SU-DHL-6 (cell line): ENCODE measurements at regions not wholly inside any gene's neighbourhood (a gene's known extent, or its start where the extent isn't known, plus 50 kb on each side); places are given as distances from the start of the nearest gene placed in this dataset.

ENCODE experiments used
- H2AFZ ChIP-seq: fragments of 200-600 bp; sonication (generic); 2 replicates; pipeline ENCODE4 v1.6.1; 2014; ENCODE audit warnings: low read depth, mild to moderate bottlenecking, moderate library complexity, mixed read lengths, antibody characterized with exemption, low read length; ENCODE audit not compliant: severe bottlenecking
- H3F3A ChIP-seq: fragments of 200-600 bp; shearing (Covaris generic); 2 replicates; pipeline ENCODE4 v1.6.0; 2016; ENCODE audit warnings: antibody characterized with exemption, mild to moderate bottlenecking; ENCODE audit not compliant: insufficient read depth
- H3K27ac ChIP-seq: fragments of 200-600 bp; sonication (generic); 2 replicates; pipeline ENCODE4 v1.5.1; 2016; ENCODE audit warnings: low read depth, mild to moderate bottlenecking, low read length, moderate library complexity, mixed read lengths
- H3K27me3 ChIP-seq: fragments of 200-600 bp; sonication (generic), shearing (Covaris generic); 2 replicates; pipeline ENCODE4 v1.6.0; 2014; ENCODE audit warnings: mild to moderate bottlenecking, low read length
- H3K36me3 ChIP-seq: fragments of 200-600 bp; sonication (generic); 2 replicates; pipeline ENCODE4 v1.6.1; 2014; ENCODE audit warnings: mild to moderate bottlenecking, low read length, mixed read lengths
- H3K4me2 ChIP-seq: fragments of 300-600, 200-600 bp; shearing (Covaris generic), sonication (generic); 2 replicates; pipeline ENCODE4 v1.6.0; 2014; ENCODE audit warnings: low read length, low read depth, mild to moderate bottlenecking; ENCODE audit not compliant: poor library complexity, severe bottlenecking
- H3K4me3 ChIP-seq: fragments of 200-600 bp; sonication (generic); 2 replicates; pipeline ENCODE4 v1.5.1; 2014; ENCODE audit warnings: antibody characterized with exemption, low read length, mild to moderate bottlenecking, mixed read lengths; ENCODE audit not compliant: insufficient read depth, poor library complexity, severe bottlenecking
- H3K79me2 ChIP-seq: fragments of 200-600 bp; sonication (generic); 2 replicates; pipeline ENCODE4 v1.6.1; 2014; ENCODE audit warnings: mild to moderate bottlenecking, low read length, moderate library complexity; ENCODE audit not compliant: insufficient read depth
- H3K9ac ChIP-seq: fragments of 200-600 bp; sonication (generic); 2 replicates; pipeline ENCODE4 v1.7.0; 2014; ENCODE audit warnings: mild to moderate bottlenecking, low read length
- H3K9me2 ChIP-seq: fragments of 200-600 bp; sonication (generic); replicated peaks from 2 replicates; pipeline ENCODE4 v1.6.1; 2014; ENCODE audit warnings: low read length; ENCODE audit not compliant: insufficient read depth
- H3K9me3 ChIP-seq: fragments of 200-600 bp; sonication (generic); 2 replicates; pipeline ENCODE4 v1.6.1; 2014; ENCODE audit warnings: low read length, mixed read lengths; ENCODE audit not compliant: insufficient read depth
- H4K20me1 ChIP-seq: fragments of 200-600 bp; sonication (generic); 2 replicates; pipeline ENCODE4 v1.6.1; 2014; ENCODE audit warnings: low read depth, mild to moderate bottlenecking, antibody characterized with exemption, low read length, moderate library complexity, mixed read lengths
- EZH2phosphoT487 ChIP-seq: fragments of 200-600 bp; sonication (generic), shearing (Covaris generic); conservative IDR thresholded peaks from 2 replicates; pipeline ENCODE4 v1.6.1; 2018; ENCODE audit warnings: mild to moderate bottlenecking, antibody characterized with exemption, low read length, moderate library complexity, mixed read lengths
- TF ChIP-seq, protein P1 (sequence below): fragments of 200-600 bp; sonication (generic); IDR thresholded peaks from one replicate; pipeline ENCODE4 v1.5.1; 2017; ENCODE audit warnings: antibody characterized with exemption, mild to moderate bottlenecking, low read length, moderate library complexity; ENCODE audit not compliant: insufficient read depth, poor library complexity, severe bottlenecking

DNA sequence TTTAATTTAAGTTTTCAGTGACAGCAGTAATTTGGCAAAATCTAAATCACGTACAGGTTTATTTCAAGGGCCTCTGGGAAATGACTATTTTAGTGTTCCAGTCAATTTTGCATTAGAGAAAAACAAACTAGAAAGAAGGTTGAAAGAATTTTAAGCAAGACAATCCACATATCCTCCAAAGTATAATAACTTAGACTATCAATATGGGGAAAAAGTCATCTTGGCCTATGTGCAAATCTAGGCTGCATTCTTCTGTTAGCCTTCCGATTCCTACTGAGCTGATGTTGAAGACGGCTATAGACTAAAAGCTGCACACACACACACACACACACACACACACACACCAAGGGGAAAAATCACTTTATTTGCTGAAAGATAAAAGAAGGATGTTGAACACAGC lies 81.3 kb downstream of the SLITRK6 start:
- Histone ChIP-seq H3K36me3 (no peaks in the 10 kb centered on the region), H3K79me2 (no peaks in the 10 kb centered on the region), H3K4me3 (no peak overlapping the region), H3K4me2 (no peak overlapping the region), H3F3A (no peaks in the 10 kb centered on the region), H3K27me3 (no peaks in the 10 kb centered on the region), H3K9ac (no peak overlapping the region), H3K27ac (no peak overlapping the region), H4K20me1 (no peaks in the 10 kb centered on the region), H2AFZ (no peak overlapping the region), H3K9me2 (no peaks in the 10 kb centered on the region), H3K9me3 (no peaks in the 10 kb centered on the region)
- TF ChIP-seq EZH2phosphoT487: no peak
- TF ChIP-seq, protein P1, sequence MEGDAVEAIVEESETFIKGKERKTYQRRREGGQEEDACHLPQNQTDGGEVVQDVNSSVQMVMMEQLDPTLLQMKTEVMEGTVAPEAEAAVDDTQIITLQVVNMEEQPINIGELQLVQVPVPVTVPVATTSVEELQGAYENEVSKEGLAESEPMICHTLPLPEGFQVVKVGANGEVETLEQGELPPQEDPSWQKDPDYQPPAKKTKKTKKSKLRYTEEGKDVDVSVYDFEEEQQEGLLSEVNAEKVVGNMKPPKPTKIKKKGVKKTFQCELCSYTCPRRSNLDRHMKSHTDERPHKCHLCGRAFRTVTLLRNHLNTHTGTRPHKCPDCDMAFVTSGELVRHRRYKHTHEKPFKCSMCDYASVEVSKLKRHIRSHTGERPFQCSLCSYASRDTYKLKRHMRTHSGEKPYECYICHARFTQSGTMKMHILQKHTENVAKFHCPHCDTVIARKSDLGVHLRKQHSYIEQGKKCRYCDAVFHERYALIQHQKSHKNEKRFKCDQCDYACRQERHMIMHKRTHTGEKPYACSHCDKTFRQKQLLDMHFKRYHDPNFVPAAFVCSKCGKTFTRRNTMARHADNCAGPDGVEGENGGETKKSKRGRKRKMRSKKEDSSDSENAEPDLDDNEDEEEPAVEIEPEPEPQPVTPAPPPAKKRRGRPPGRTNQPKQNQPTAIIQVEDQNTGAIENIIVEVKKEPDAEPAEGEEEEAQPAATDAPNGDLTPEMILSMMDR: no peak

DNA sequence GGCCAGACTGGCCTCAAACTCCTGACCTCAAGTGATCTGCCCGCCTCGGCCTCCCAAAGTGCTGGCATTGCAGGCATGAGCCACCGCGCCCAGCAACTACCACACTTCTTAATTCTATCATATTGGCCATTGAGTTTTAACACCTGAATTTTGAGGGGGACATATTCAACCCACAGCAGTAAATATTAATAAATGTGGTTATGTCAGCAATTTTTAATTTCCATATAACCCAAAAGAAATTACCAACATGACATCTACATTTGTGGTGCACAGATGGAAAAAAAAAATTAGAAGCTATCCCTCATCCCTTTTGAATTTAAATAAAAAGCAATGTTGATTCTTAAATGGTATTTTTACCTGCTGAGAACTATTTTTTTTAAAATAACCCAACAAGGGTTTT lies 88.7 kb downstream of the SLITRK6 start:
- H3K9me3 ChIP-seq: no peaks in the 10 kb centered on the region
- TF ChIP-seq, protein P1: no peak
- TF ChIP-seq EZH2phosphoT487: no peak
- no peak overlapping the region for H3K9ac ChIP-seq
- no peak overlapping the region for H2AFZ ChIP-seq
- no peak overlapping the region for H3K27ac ChIP-seq
- no peak overlapping the region for H3K4me2 ChIP-seq
- H3K27me3 ChIP-seq: no peaks in the 10 kb centered on the region
- no peak overlapping the region for H3K4me3 ChIP-seq
- H3K9me2 ChIP-seq: no peaks in the 10 kb centered on the region
- no peaks in the 10 kb centered on the region for H3F3A ChIP-seq
- no peaks in the 10 kb centered on the region for H4K20me1 ChIP-seq
- H3K36me3 ChIP-seq: no peaks in the 10 kb centered on the region
- no peaks in the 10 kb centered on the region for H3K79me2 ChIP-seq

DNA sequence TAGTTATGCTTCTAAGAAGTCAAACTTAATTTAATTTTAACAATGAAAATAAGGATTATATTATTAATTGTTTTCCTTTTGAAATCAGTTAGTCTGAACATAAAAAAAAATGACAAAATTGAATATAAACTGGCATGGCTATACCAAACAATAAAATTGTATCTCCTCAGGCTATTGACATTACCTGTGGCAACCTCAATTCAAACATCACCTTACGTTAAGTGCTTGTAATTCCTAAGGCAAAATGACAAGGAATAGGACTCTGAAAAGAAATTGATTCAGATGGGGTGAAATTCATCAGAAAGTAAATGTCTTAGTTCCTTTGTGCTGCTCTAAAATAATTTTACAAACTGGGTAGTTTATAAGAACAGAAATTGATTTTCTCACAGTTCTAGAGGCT lies 89.5 kb downstream of the SLITRK6 start:
- no peaks in the 10 kb centered on the region for H4K20me1 ChIP-seq
- H3K79me2 ChIP-seq: no peaks in the 10 kb centered on the region
- no peaks in the 10 kb centered on the region for H3F3A ChIP-seq
- H3K27me3 ChIP-seq: no peaks in the 10 kb centered on the region
- H3K36me3 ChIP-seq: no peaks in the 10 kb centered on the region
- H3K27ac ChIP-seq: no peak overlapping the region
- no peak overlapping the region for H2AFZ ChIP-seq
- no peak overlapping the region for H3K4me2 ChIP-seq
- no peak for TF ChIP-seq EZH2phosphoT487
- TF ChIP-seq, protein P1: no peak
- H3K9ac ChIP-seq: no peak overlapping the region
- H3K4me3 ChIP-seq: no peak overlapping the region
- no peaks in the 10 kb centered on the region for H3K9me2 ChIP-seq
- H3K9me3 ChIP-seq: no peaks in the 10 kb centered on the region

DNA sequence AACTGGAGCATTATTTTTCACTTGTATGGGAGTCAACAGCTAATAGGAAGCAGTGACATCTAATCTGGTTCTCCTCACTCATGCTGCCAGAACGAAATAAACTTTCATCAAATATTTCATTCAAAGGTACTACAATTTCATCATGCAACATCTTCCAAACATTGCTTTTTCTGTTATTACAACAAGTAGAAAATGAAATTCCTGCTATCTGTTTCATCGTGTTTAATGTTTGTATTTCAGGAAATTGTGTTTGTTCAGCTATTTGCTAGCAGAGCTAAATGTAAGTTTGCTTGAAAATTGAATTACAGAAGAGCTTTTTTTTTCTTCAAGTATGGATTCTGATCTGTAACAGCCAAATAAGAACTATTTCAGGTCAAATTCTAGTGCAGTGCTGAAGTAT lies 90.1 kb downstream of the SLITRK6 start:
- TF ChIP-seq, protein P1: no peak
- TF ChIP-seq EZH2phosphoT487: no peak
- no peak overlapping the region for H2AFZ ChIP-seq
- no peak overlapping the region for H3K4me2 ChIP-seq

More for the DNA sequence above, 90.1 kb downstream of the SLITRK6 start:
- H3K27me3 ChIP-seq: no peaks in the 10 kb centered on the region
- H3F3A ChIP-seq: no peaks in the 10 kb centered on the region
- H3K27ac ChIP-seq: no peak overlapping the region
- H3K9me3 ChIP-seq: no peaks in the 10 kb centered on the region
- no peaks in the 10 kb centered on the region for H4K20me1 ChIP-seq
- no peak overlapping the region for H3K4me3 ChIP-seq
- no peaks in the 10 kb centered on the region for H3K9me2 ChIP-seq
- no peak overlapping the region for H3K9ac ChIP-seq
- no peaks in the 10 kb centered on the region for H3K36me3 ChIP-seq
- H3K79me2 ChIP-seq: no peaks in the 10 kb centered on the region
